ENCODE measurements at regions not wholly inside any gene's neighbourhood (a gene's known extent, or its start where the extent isn't known, plus 50 kb on each side); places are given as distances from the start of the nearest gene placed in this dataset.

GRCh38 chr6:82786248-82786647, 279.4 kb downstream of the UBE3D start:
- TF ChIP-seq USF1 (IDR thresholded peaks at IDR 0.05) (no peak), TAF1 (IDR thresholded peaks at IDR 0.05; ENCODE audit: low read depth) (no peak), REST (IDR thresholded peaks at IDR 0.05; ENCODE audit: low read depth) (no peak), YY1 (IDR thresholded peaks at IDR 0.05; ENCODE audit: low read depth) (no peak), TCF12 (IDR thresholded peaks at IDR 0.05; ENCODE audit: low read depth) (no peak), FOXM1 (IDR thresholded peaks at IDR 0.05; ENCODE audit: borderline replicate concordance, low read depth) (no peak), TEAD4 (IDR thresholded peaks at IDR 0.05) (no peak)

GRCh38 chr6:82795940-82796339, 269.7 kb downstream of the UBE3D start:
- TF ChIP-seq MAX (IDR thresholded peaks at IDR 0.05) (no peak), TEAD4 (IDR thresholded peaks at IDR 0.05) (no peak), EP300 (IDR thresholded peaks at IDR 0.05; ENCODE audit: borderline replicate concordance) (no peak), TCF12 (IDR thresholded peaks at IDR 0.05; ENCODE audit: low read depth) (no peak), EGR1 (IDR thresholded peaks at IDR 0.05) (no peak), CREB1 (IDR thresholded peaks at IDR 0.05; ENCODE audit: low read depth) (no peak)

- TF ChIP-seq RAD21 (IDR thresholded peaks at IDR 0.05; ENCODE audit: low read depth) (no peak), YY1 (IDR thresholded peaks at IDR 0.05; ENCODE audit: low read depth) (no peak)
Observed at GRCh38 chr6:82801083-82801482, 264.6 kb downstream of the UBE3D start.

- TF ChIP-seq CEBPB (IDR thresholded peaks at IDR 0.05) (no peak), RAD21 (IDR thresholded peaks at IDR 0.05; ENCODE audit: low read depth) (no peak), ZBTB7A (IDR thresholded peaks at IDR 0.05; ENCODE audit: low read depth) (no peak), USF1 (IDR thresholded peaks at IDR 0.05) (no peak), TCF12 (IDR thresholded peaks at IDR 0.05; ENCODE audit: low read depth) (no peak), NFIC (IDR thresholded peaks at IDR 0.05) (no peak)
Observed at GRCh38 chr6:82818727-82819126, 246.9 kb downstream of the UBE3D start.

GRCh38 chr6:82823361-82823760, 242.3 kb downstream of the UBE3D start:
- TF ChIP-seq ZBTB7A (IDR thresholded peaks at IDR 0.05; ENCODE audit: low read depth) (no peak), TAF1 (IDR thresholded peaks at IDR 0.05; ENCODE audit: low read depth) (no peak), CEBPB (IDR thresholded peaks at IDR 0.05) (no peak), MAX (IDR thresholded peaks at IDR 0.05) (no peak), TEAD4 (IDR thresholded peaks at IDR 0.05) (no peak), CREB1 (IDR thresholded peaks at IDR 0.05; ENCODE audit: low read depth) (no peak), USF1 (IDR thresholded peaks at IDR 0.05) (no peak), RAD21 (IDR thresholded peaks at IDR 0.05; ENCODE audit: low read depth) (no peak), TCF12 (IDR thresholded peaks at IDR 0.05; ENCODE audit: low read depth) (no peak), EP300 (IDR thresholded peaks at IDR 0.05; ENCODE audit: borderline replicate concordance) (no peak), FOXM1 (IDR thresholded peaks at IDR 0.05; ENCODE audit: borderline replicate concordance, low read depth) (no peak), REST (IDR thresholded peaks at IDR 0.05; ENCODE audit: low read depth) (no peak), NFIC (IDR thresholded peaks at IDR 0.05) (no peak), EGR1 (IDR thresholded peaks at IDR 0.05) (no peak)

- no peak for TF ChIP-seq TAF1 (IDR thresholded peaks at IDR 0.05; ENCODE audit: low read depth)
- no peak for TF ChIP-seq RAD21 (IDR thresholded peaks at IDR 0.05; ENCODE audit: low read depth)
- TF ChIP-seq EP300 (IDR thresholded peaks at IDR 0.05; ENCODE audit: borderline replicate concordance), result no peak
- TF ChIP-seq CEBPB (IDR thresholded peaks at IDR 0.05), result no peak
- TF ChIP-seq TCF12 (IDR thresholded peaks at IDR 0.05; ENCODE audit: low read depth), result no peak
- TF ChIP-seq TEAD4 (IDR thresholded peaks at IDR 0.05), result no peak
- no peak for TF ChIP-seq FOXM1 (IDR thresholded peaks at IDR 0.05; ENCODE audit: borderline replicate concordance, low read depth)
- TF ChIP-seq EGR1 (IDR thresholded peaks at IDR 0.05), result no peak
Observed at GRCh38 chr6:82832811-82833210, 232.8 kb downstream of the UBE3D start.
